HG02759 (cell line): ENCODE measurements at regions not wholly inside any gene's neighbourhood (a gene's known extent, or its start where the extent isn't known, plus 50 kb on each side); places are given as distances from the start of the nearest gene placed in this dataset.

Source experiments
- ATAC-seq: cut with Tn5 transposase; IDR thresholded peaks from one replicate; pipeline ENCODE4 v1.9.1; 2021; ENCODE audit warnings: mild to moderate bottlenecking, moderate library complexity; ENCODE audit not compliant: unreplicated experiment

- ATAC-seq = no peak
These were observed 186.8 kb downstream of the ZEB2 start for GRCh38 chr2:144333143-144333555.

DNA sequence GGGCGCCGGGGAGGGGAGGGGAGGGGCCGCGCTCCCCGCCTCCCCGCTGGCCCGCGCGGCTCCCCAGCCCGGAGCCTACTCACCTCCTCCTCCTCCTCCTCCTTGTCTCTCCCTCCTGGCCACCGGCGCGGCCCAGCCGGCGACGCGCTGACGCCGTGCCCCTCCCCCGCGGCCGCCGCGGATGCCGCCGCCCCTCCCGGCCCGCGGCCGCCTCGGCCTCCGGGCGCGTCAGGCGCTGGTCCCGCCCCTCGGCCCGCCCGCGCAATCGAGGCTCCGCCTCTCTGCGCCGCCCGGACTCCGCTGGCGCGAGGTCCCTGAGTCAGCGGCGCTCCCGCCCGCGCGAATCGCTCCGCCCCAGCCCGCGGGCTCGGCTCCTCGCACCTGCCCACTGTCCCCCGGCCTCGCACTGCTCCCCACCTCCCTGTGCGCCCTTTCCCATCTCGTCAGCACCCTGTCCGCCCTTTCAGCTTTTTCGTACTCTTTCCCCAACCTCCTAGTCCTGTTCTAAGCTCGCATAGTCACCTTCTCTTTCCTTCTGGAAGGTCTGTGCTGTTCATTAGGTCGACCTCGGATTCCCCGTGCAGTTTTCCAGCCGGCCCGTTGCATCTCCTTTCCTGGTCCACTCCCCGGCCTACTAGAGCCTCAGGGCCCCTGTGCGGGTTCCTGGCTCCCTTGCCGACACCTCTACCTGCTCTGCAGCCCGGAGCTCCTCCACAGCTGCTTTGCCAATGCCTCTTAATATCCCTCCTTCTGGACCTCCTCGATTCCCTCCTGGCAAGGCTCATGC, 187.4 kb downstream of the ZEB2 start:
- ATAC-seq = peak; percentile 92

- peak; percentile 76 for ATAC-seq
These were observed 188.1 kb downstream of the ZEB2 start for GRCh38 chr2:144331674-144332355.

- no peak for ATAC-seq
These were observed 188.8 kb downstream of the ZEB2 start for GRCh38 chr2:144330951-144331673.

DNA sequence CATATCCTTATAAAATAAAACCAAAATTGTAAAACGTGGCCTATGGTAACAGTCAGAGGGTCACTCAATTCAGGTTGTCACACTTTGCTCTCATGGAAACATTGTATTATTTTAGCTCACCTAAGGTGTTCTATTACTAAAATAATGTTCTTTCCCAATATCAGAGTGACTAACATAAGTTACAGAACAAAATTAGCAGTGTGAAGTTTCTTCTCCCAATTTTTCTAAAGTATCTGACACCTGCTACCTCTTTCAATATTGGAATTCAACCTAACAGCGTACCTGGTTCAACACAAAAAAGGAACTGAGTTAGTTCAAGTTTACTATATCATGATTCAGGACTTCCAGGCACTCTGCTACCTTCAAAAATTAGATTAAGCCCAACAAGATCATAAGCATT, 190.4 kb downstream of the ZEB2 start:
- no peak for ATAC-seq

DNA sequence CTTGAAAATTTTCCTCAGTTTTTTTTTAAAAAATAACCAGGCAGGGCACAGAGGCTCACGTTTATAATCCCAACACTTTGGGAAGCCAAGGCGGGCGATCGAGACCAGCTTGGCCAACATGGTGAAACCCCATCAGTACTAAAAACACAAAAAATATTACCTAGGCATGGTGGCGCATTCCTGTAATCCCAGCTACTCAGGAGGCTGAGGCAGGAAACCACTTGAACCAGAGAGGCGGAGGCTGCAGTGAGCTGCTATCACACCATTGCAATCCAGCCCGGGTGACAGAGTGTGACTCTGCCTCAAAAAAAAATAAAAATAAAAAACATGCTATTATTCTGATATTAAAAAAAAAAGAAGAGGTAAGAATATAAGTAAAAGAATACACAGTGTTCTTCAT, 191.0 kb downstream of the ZEB2 start:
- no peak for ATAC-seq

GRCh38 chr2:144326825-144327224, 193.1 kb downstream of the ZEB2 start:
- ATAC-seq = no peak

DNA sequence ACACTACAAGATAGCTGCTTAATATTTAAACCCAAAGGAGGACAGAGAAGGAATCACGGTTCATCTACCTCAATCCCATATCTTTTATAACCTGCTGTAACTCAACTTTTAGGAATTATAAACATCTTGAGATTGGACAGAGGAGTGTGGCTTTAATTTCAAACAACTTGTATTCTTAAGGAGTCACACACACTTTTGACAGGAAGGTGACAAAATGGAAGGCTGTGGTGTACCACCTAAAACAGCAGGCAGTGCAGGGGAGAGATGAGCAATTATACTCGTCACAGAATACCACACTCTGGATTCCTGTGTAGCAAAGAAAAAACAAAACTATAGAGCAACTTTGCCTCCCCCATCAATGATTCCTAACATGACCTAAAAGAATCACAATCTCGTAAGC, 194.8 kb downstream of the ZEB2 start:
- ATAC-seq = peak; percentile 66

DNA sequence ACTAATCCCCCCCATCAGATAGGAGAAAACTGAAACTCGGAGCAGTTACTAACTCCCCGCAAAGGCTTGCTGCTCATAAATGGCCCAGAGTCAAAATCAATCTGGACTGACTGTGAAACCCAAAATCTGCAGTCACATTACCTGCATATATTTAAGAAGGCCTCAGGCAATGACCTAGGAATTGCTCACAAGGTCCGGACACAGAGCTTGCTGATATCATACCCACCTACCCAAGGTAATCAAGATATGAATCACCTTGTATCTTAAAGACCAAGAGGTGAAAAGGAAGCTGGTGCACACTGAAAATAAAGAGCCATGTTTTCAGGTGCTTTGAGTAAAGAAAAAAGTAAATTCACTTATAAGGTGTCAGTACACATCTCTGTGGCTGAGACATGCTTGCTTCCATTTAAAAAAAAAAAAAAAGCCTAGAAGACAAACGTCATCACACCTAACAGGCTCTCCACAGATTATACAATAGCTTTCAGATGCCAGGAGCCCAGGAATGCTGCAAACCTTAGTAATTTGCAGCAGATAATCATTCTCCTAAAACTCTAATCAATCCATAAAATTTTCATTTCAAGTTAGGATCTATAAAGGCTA, 195.4 kb downstream of the ZEB2 start:
- ATAC-seq = peak; percentile 50

DNA sequence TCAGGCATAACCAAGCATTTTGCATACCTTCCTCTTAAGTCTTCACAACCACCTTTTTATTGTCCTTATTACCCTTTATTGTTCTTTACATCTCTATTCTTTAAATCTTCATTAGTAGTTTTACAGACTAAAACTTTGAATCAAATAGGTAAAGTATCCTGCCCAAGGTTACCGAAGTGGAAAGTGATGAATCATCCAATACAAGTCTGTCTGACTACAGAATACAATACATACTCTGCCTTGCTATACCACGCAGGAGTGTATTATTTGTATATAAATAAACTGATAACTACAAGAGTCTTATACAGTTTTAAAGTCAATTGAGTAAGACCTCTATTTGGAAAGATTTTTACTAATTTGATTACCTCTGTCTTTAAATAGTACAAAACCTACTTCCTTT, 196.0 kb downstream of the ZEB2 start:
- ATAC-seq = peak; percentile 49

GRCh38 chr2:144322379-144322778, 197.5 kb downstream of the ZEB2 start:
- ATAC-seq = no peak

- no peak for ATAC-seq
These were observed 199.4 kb downstream of the ZEB2 start for GRCh38 chr2:144320491-144320890.

- no peak for ATAC-seq
These were observed 202.7 kb downstream of the ZEB2 start for GRCh38 chr2:144317071-144317738.

DNA sequence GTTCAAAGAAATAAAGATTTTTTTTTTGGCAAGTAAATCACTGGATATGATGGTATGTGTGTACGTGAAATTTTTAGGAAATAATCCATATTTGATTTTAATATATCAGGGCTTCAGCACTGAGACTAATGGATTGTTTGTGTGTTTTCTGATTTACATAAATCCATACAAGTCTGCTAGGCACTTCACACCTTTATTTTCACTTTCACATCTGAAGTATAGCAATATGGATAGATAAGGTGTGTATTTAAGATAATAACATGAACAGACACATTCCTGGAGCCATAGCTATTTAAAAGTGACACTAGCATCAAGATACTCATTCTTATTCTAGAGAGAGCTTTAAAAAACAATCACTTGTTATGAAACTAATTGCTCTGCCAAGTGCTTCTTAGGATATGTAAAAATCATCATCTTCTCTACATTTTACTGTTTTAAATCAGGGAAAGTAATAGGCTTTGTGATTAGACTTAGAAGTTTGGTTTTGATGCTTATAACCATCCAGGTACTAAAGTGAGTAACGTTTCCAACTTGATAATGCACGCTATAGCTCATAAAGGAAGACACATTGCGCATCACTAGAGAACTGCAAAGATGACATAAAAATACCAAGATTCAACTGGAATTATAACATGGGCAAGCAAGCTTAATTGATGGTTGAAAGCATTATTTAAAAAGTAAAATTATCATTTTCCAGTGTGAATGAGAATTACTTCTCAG, 208.9 kb downstream of the ZEB2 start:
- no peak for ATAC-seq

- no peak for ATAC-seq
These were observed 209.4 kb downstream of the ZEB2 start for GRCh38 chr2:144310484-144310883.

GRCh38 chr2:144307711-144308110, 212.2 kb downstream of the ZEB2 start:
- ATAC-seq = no peak

GRCh38 chr2:144304202-144304601, 215.7 kb downstream of the ZEB2 start:
- ATAC-seq = no peak

DNA sequence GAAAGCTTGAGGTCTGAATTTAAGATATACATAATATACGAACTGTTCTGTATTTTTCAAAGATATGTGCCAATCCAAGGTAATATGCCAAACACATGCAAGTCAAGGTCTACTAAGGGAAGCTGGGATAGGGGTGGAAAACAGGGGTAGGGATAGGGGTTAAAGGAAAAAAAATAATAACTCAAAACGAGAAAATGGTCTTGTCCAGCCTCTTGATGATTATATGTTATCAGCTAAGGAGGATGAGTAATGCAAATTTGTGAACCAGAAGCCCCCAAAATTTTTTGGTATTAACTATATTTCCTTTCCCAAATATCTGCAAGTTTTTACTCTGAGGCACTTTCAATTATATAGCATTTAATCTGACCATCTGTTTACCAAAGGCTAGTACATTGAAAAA, 219.3 kb downstream of the ZEB2 start:
- ATAC-seq = no peak

DNA sequence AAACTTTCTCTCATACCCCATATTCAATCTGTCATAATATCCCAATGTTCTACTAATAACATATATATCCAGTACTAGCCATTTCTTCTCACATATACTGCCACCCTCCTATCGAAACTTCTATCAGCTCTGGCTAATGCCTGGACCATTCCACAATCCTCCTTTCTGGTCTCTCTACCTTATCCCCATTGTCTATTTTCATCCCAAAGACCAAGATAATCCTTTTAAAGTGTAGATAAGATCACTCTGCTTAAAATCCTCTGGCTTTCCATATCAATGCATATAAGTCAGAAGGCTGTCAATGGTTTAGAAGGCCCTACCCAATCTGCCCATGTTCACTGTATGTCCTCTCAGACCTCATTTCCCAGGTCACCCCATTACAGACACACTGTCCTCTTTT, 229.6 kb downstream of the ZEB2 start:
- no peak for ATAC-seq

DNA sequence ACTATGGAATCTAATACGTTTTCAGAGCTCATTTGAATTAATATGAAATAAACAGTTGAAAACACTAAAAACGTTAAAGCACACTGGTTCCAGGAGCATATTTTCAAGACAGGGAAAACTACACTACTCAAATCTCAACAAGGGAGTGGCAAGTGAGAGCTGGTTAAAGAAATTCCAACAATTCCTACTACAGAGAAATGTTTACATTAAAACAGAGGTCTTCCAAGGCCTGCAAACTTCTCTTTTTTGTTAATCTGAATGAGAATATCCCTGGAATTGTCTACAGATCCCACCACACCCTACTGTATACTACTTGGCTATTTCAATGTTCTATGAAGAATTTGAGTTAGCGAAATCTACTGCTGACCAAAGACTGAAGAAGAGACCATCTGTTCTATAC, 231.5 kb downstream of the ZEB2 start:
- no peak for ATAC-seq
